ENCODE measurements at regions not wholly inside any gene's neighbourhood (a gene's known extent, or its start where the extent isn't known, plus 50 kb on each side); places are given as distances from the start of the nearest gene placed in this dataset.

GRCh38 chr3:16102905-16103364, 71.5 kb upstream of the GALNT15 start:
- H3K27ac ChIP-seq (ENCODE audit: low read length) = no peak overlapping the region
- no peaks in the 10 kb centered on the region for H3K27me3 ChIP-seq (ENCODE audit: control insufficient read depth, insufficient read depth, low read length)
- no peaks in the 10 kb centered on the region for H3K4me1 ChIP-seq (ENCODE audit: control insufficient read depth, insufficient read depth, low read length)
- no peak for DNase-seq
- H3K36me3 ChIP-seq (ENCODE audit: control insufficient read depth, insufficient read depth, low read length) = no peaks in the 10 kb centered on the region
- no peak overlapping the region for H3K4me3 ChIP-seq (ENCODE audit: low read length)
- H3K9me3 ChIP-seq (replicated peaks; ENCODE audit: control insufficient read depth, low read depth, low read length) = no peaks in the 10 kb centered on the region

- no peak overlapping the region for H3K4me3 ChIP-seq (ENCODE audit: low read length)
- no peaks in the 10 kb centered on the region for H3K36me3 ChIP-seq (ENCODE audit: control insufficient read depth, insufficient read depth, low read length)
- WGBS (ENCODE audit: insufficient coverage) = no CpG with 5 or more reads among the region's 3 CpGs
- DNase-seq = no peak
- H3K27ac ChIP-seq (ENCODE audit: low read length) = no peak overlapping the region
- no peaks in the 10 kb centered on the region for H3K27me3 ChIP-seq (ENCODE audit: control insufficient read depth, insufficient read depth, low read length)
- H3K9me3 ChIP-seq (replicated peaks; ENCODE audit: control insufficient read depth, low read depth, low read length) = no peaks in the 10 kb centered on the region
- no peaks in the 10 kb centered on the region for H3K4me1 ChIP-seq (ENCODE audit: control insufficient read depth, insufficient read depth, low read length)
These were observed 71.0 kb upstream of the GALNT15 start for GRCh38 chr3:16103472-16103871.

GRCh38 chr3:16104156-16104555, 70.3 kb upstream of the GALNT15 start:
- WGBS (ENCODE audit: insufficient coverage) = no CpG with 5 or more reads among the region's 2 CpGs
- no peaks in the 10 kb centered on the region for H3K36me3 ChIP-seq (ENCODE audit: control insufficient read depth, insufficient read depth, low read length)
- DNase-seq = no peak
- no peaks in the 10 kb centered on the region for H3K27me3 ChIP-seq (ENCODE audit: control insufficient read depth, insufficient read depth, low read length)
- H3K9me3 ChIP-seq (replicated peaks; ENCODE audit: control insufficient read depth, low read depth, low read length) = no peaks in the 10 kb centered on the region
- H3K4me3 ChIP-seq (ENCODE audit: low read length) = no peak overlapping the region
- no peak overlapping the region for H3K27ac ChIP-seq (ENCODE audit: low read length)
- H3K4me1 ChIP-seq (ENCODE audit: control insufficient read depth, insufficient read depth, low read length) = no peaks in the 10 kb centered on the region

DNA sequence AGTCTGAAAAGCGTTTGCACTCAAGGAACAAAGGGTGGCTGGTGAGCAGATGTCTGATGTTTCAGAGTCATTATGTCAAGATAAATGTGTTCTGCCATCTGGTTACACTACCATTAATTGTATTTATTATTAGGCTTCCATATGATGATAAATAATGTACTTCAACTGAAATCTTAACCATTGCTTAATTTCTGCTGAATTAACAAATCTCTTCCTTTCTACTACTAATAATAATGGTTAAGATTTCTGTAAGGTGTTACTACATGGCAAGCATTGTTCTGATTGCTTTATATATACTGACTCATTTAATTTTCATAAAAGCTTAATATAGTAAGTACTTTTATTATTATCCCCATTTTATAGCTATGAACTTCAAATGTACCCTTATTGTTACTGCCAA, 68.4 kb upstream of the GALNT15 start:
- no peak for DNase-seq
- Histone ChIP-seq H3K27me3 (ENCODE audit: control insufficient read depth, insufficient read depth, low read length) (no peaks in the 10 kb centered on the region), H3K27ac (ENCODE audit: low read length) (no peak overlapping the region), H3K4me3 (ENCODE audit: low read length) (no peak overlapping the region), H3K9me3 (replicated peaks; ENCODE audit: control insufficient read depth, low read depth, low read length) (no peaks in the 10 kb centered on the region), H3K4me1 (ENCODE audit: control insufficient read depth, insufficient read depth, low read length) (no peaks in the 10 kb centered on the region), H3K36me3 (ENCODE audit: control insufficient read depth, insufficient read depth, low read length) (no peaks in the 10 kb centered on the region)
- 60% methylated on average over 1 of the region's 1 CpG for WGBS (ENCODE audit: insufficient coverage)

GRCh38 chr3:16108424-16108823, 66.1 kb upstream of the GALNT15 start:
- Histone ChIP-seq H3K27me3 (ENCODE audit: control insufficient read depth, insufficient read depth, low read length) (no peaks in the 10 kb centered on the region), H3K9me3 (replicated peaks; ENCODE audit: control insufficient read depth, low read depth, low read length) (peaks cover 4% of the 10 kb centered on the region), H3K4me1 (ENCODE audit: control insufficient read depth, insufficient read depth, low read length) (no peaks in the 10 kb centered on the region), H3K4me3 (ENCODE audit: low read length) (no peak overlapping the region), H3K27ac (ENCODE audit: low read length) (no peak overlapping the region), H3K36me3 (ENCODE audit: control insufficient read depth, insufficient read depth, low read length) (no peaks in the 10 kb centered on the region)
- WGBS (ENCODE audit: insufficient coverage) = no CpG with 5 or more reads among the region's 2 CpGs
- no peak for DNase-seq

GRCh38 chr3:16109929-16110328, 64.6 kb upstream of the GALNT15 start:
- Histone ChIP-seq H3K27ac (ENCODE audit: low read length) (peak overlapping the region; percentile 38), H3K27me3 (ENCODE audit: control insufficient read depth, insufficient read depth, low read length) (no peaks in the 10 kb centered on the region), H3K36me3 (ENCODE audit: control insufficient read depth, insufficient read depth, low read length) (no peaks in the 10 kb centered on the region), H3K9me3 (replicated peaks; ENCODE audit: control insufficient read depth, low read depth, low read length) (peaks cover 4% of the 10 kb centered on the region), H3K4me1 (ENCODE audit: control insufficient read depth, insufficient read depth, low read length) (no peaks in the 10 kb centered on the region), H3K4me3 (ENCODE audit: low read length) (no peak overlapping the region)
- 88% methylated on average over 2 of the region's 3 CpGs for whole genome bisulfite sequencing (ENCODE audit: insufficient coverage)
- DNase-seq = no peak

DNA sequence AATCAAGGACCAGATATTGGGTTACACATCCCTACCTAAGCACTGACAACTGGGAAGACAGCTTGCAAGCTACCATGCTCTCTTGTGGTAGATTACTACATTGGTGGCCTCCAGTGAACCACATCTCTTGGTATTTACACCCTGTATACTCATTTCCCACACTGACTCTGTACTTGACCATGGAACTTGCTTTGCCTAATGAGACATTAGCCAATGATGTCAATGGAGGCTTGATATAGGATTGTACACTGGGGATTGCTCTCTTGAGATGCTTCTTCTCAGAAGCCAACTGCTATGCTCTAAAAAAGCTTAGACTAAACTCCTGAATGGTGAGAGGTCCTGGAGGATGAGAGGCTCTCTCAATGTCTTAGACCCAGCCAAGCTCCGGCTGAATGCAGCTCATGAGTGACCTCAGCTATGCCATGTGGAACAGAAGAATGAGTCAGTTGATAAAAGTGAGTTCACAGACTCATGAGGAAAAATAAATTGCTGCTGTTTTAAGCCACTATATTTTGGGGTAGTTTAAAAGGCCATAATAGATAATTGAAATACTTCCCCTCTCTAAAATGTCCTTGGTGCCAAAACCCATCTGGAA, 61.5 kb upstream of the GALNT15 start:
- H3K36me3 ChIP-seq (ENCODE audit: control insufficient read depth, insufficient read depth, low read length) = no peaks in the 10 kb centered on the region
- DNase-seq = peak; percentile 33
- no peak overlapping the region for H3K27ac ChIP-seq (ENCODE audit: low read length)
- H3K4me1 ChIP-seq (ENCODE audit: control insufficient read depth, insufficient read depth, low read length) = no peaks in the 10 kb centered on the region
- H3K9me3 ChIP-seq (replicated peaks; ENCODE audit: control insufficient read depth, low read depth, low read length) = peaks cover 4% of the 10 kb centered on the region
- WGBS (ENCODE audit: insufficient coverage) = 17% methylated on average over 1 of the region's 1 CpG
- H3K27me3 ChIP-seq (ENCODE audit: control insufficient read depth, insufficient read depth, low read length) = no peaks in the 10 kb centered on the region
- H3K4me3 ChIP-seq (ENCODE audit: low read length) = no peak overlapping the region

- Histone ChIP-seq H3K27me3 (ENCODE audit: control insufficient read depth, insufficient read depth, low read length) (no peaks in the 10 kb centered on the region), H3K9me3 (replicated peaks; ENCODE audit: control insufficient read depth, low read depth, low read length) (peaks cover 4% of the 10 kb centered on the region), H3K4me3 (ENCODE audit: low read length) (no peak overlapping the region), H3K27ac (ENCODE audit: low read length) (no peak overlapping the region), H3K36me3 (ENCODE audit: control insufficient read depth, insufficient read depth, low read length) (no peaks in the 10 kb centered on the region), H3K4me1 (ENCODE audit: control insufficient read depth, insufficient read depth, low read length) (no peaks in the 10 kb centered on the region)
- WGBS (ENCODE audit: insufficient coverage) = 97% methylated on average over 3 of the region's 3 CpGs
- DNase-seq = no peak
These were observed 60.8 kb upstream of the GALNT15 start for GRCh38 chr3:16113704-16114103.

DNA sequence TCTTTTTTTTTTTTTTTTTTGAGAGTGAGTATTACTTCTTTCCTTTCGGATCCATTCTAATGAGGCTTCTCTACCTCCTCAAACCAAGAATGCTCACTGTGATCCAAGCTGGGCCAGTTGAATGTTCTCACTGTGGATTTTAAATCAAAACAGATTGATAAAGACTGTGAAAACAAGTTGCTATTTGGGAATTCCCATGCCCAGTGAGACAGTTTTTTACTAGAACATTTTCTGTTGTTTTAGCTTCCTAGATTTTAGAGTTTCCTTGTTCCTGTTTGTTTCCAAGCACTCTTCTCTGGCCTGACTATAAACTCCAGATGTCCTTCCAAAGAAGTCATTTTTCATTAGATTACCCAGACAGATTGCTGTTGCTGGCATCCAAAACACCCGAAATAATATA, 60.1 kb upstream of the GALNT15 start:
- Histone ChIP-seq H3K27me3 (ENCODE audit: control insufficient read depth, insufficient read depth, low read length) (no peaks in the 10 kb centered on the region), H3K4me1 (ENCODE audit: control insufficient read depth, insufficient read depth, low read length) (no peaks in the 10 kb centered on the region), H3K9me3 (replicated peaks; ENCODE audit: control insufficient read depth, low read depth, low read length) (peaks cover 4% of the 10 kb centered on the region), H3K36me3 (ENCODE audit: control insufficient read depth, insufficient read depth, low read length) (no peaks in the 10 kb centered on the region), H3K4me3 (ENCODE audit: low read length) (no peak overlapping the region), H3K27ac (ENCODE audit: low read length) (no peak overlapping the region)
- no CpG with 5 or more reads among the region's 2 CpGs for WGBS (ENCODE audit: insufficient coverage)
- no peak for DNase-seq

GRCh38 chr3:16114930-16115329, 59.5 kb upstream of the GALNT15 start:
- Histone ChIP-seq H3K27ac (ENCODE audit: low read length) (no peak overlapping the region), H3K9me3 (replicated peaks; ENCODE audit: control insufficient read depth, low read depth, low read length) (peaks cover 4% of the 10 kb centered on the region), H3K27me3 (ENCODE audit: control insufficient read depth, insufficient read depth, low read length) (no peaks in the 10 kb centered on the region), H3K36me3 (ENCODE audit: control insufficient read depth, insufficient read depth, low read length) (no peaks in the 10 kb centered on the region), H3K4me3 (ENCODE audit: low read length) (no peak overlapping the region), H3K4me1 (ENCODE audit: control insufficient read depth, insufficient read depth, low read length) (peaks cover 3% of the 10 kb centered on the region)
- WGBS (ENCODE audit: insufficient coverage) = 55% methylated on average over 2 of the region's 3 CpGs
- DNase-seq = no peak

GRCh38 chr3:16118396-16118795, 56.1 kb upstream of the GALNT15 start:
- peaks cover 3% of the 10 kb centered on the region for H3K4me1 ChIP-seq (ENCODE audit: control insufficient read depth, insufficient read depth, low read length)
- no peaks in the 10 kb centered on the region for H3K36me3 ChIP-seq (ENCODE audit: control insufficient read depth, insufficient read depth, low read length)
- no peak overlapping the region for H3K27ac ChIP-seq (ENCODE audit: low read length)
- H3K4me3 ChIP-seq (ENCODE audit: low read length) = no peak overlapping the region
- H3K27me3 ChIP-seq (ENCODE audit: control insufficient read depth, insufficient read depth, low read length) = no peaks in the 10 kb centered on the region
- WGBS (ENCODE audit: insufficient coverage) = 68% methylated on average over 7 of the region's 9 CpGs
- peaks cover 2% of the 10 kb centered on the region for H3K9me3 ChIP-seq (replicated peaks; ENCODE audit: control insufficient read depth, low read depth, low read length)
- DNase-seq = no peak

Measured in muscle of leg (tissue), 3 donors.